ENCODE measurements at regions not wholly inside any gene's neighbourhood (a gene's known extent, or its start where the extent isn't known, plus 50 kb on each side); places are given as distances from the start of the nearest gene placed in this dataset.

- WGBS, 4 donors, result 47 to 66% (median 59%) methylated on average over 2 of the region's 2 CpGs
- Histone ChIP-seq H3K9me3 (replicated peaks in 1 of 3) (peaks cover 0 to 3% (median 0%) of the 10 kb centered on the region in 3 donors), H3K4me1 (replicated peaks in 1 of 2) (no peaks in the 10 kb centered on the region), H3K27ac (no peak overlapping the region), H3K4me3 (no peak overlapping the region), H3K36me3 (replicated peaks in 1 of 2) (no peaks in the 10 kb centered on the region), H3K27me3 (no peaks in the 10 kb centered on the region)
- intact Hi-C loops (cut with DNase I), result no loop called here
- TF ChIP-seq CTCF (IDR thresholded peaks at IDR 0.05), result no peak
- no peak for TF ChIP-seq POLR2A (IDR thresholded peaks at IDR 0.05)
- no peak for DNase-seq
These were observed 84.6 kb upstream of the SERBP1 start for GRCh38 chr1:67514786-67515185.

GRCh38 chr1:67515324-67516080 is 85.3 kb upstream of the SERBP1 start:
- no peak for DNase-seq
- intact Hi-C loops (cut with DNase I), result no loop called here
- Histone ChIP-seq H3K4me3 (no peak overlapping the region), H3K9me3 (replicated peaks in 1 of 3) (peaks cover 0 to 3% (median 0%) of the 10 kb centered on the region in 3 donors), H3K4me1 (replicated peaks in 1 of 2) (no peaks in the 10 kb centered on the region), H3K27me3 (no peaks in the 10 kb centered on the region), H3K36me3 (replicated peaks in 1 of 2) (no peaks in the 10 kb centered on the region), H3K27ac (no peak overlapping the region)
- 66 to 77% (median 71%) methylated on average over 2 of the region's 2 CpGs for WGBS, 4 donors
- no peak for TF ChIP-seq POLR2A (IDR thresholded peaks at IDR 0.05)

- Histone ChIP-seq H3K27me3 (no peaks in the 10 kb centered on the region), H3K27ac (no peak overlapping the region), H3K4me3 (no peak overlapping the region), H3K4me1 (replicated peaks in 1 of 2) (no peaks in the 10 kb centered on the region), H3K9me3 (replicated peaks in 1 of 3) (peaks cover 0 to 3% (median 0%) of the 10 kb centered on the region in 3 donors), H3K36me3 (replicated peaks in 1 of 2) (no peaks in the 10 kb centered on the region)
- no peak for DNase-seq
- TF ChIP-seq POLR2A (IDR thresholded peaks at IDR 0.05), result no peak
- no peak for TF ChIP-seq CTCF (IDR thresholded peaks at IDR 0.05)
- intact Hi-C loops (cut with DNase I), result no loop called here
These were observed 86.8 kb upstream of the SERBP1 start for GRCh38 chr1:67517046-67517445.

DNA sequence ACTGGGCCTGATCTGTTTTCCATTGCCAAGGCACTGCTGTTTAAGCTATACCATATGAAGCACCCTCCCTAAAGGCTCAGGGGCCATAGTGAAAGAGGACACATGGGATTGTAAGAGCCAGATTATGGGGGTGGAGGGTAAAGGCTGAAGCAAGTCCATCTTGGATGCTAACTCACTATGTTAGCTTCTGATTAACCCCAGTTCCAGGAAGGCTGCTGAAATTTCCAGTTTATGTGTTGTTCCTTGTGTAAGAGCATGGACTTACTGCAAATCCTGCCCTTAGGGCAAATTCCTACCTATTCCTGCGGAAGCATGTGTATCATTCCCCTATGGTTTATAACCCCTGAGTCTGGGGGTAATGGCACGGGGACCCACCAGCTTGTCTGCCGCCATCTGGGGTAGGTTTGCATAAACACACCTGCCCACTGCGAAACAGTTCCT is 91.8 kb upstream of the SERBP1 start:
- 86 to 98% (median 94%) methylated on average over 4 of the region's 4 CpGs for WGBS, 4 donors
- TF ChIP-seq CTCF (IDR thresholded peaks at IDR 0.05) (no peak), POLR2A (IDR thresholded peaks at IDR 0.05) (no peak)
- no peak overlapping the region for H3K4me3 ChIP-seq
- H3K27ac ChIP-seq, result no peak overlapping the region
- H3K9me3 ChIP-seq (replicated peaks in 1 of 3), result no peaks in the 10 kb centered on the region
- intact Hi-C loops (cut with DNase I), result no loop called here
- no peaks in the 10 kb centered on the region for H3K27me3 ChIP-seq
- DNase-seq, result no peak
- no peaks in the 10 kb centered on the region for H3K36me3 ChIP-seq (replicated peaks in 1 of 2)
- no peaks in the 10 kb centered on the region for H3K4me1 ChIP-seq (replicated peaks in 1 of 2)

DNA sequence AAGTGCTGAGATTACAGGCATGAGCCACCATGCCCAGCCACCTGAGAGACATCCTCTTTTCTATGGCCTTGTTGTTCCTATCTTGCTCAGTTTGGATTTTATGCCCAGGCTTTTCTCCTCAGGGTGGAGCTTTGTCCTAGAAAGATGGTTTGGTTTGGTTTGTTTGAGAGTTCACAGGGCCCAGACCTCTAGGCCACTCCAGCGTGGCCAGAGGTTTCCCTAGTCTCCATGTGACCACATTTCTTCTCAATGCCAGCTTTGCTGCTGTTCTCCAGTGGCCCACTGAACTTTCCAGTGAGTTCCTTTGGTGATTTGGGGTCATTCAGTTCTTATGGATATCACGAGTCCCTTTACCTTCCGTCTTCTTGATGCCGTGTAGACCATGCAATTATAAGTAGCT is 92.6 kb upstream of the SERBP1 start:
- TF ChIP-seq CTCF (IDR thresholded peaks at IDR 0.05) (no peak), POLR2A (IDR thresholded peaks at IDR 0.05) (no peak)
- intact Hi-C loops (cut with DNase I), result no loop called here

More for the DNA sequence above, 92.6 kb upstream of the SERBP1 start:
- Histone ChIP-seq H3K36me3 (replicated peaks in 1 of 2) (no peaks in the 10 kb centered on the region), H3K4me1 (replicated peaks in 1 of 2) (no peaks in the 10 kb centered on the region), H3K27me3 (no peaks in the 10 kb centered on the region), H3K4me3 (no peak overlapping the region), H3K9me3 (replicated peaks in 1 of 3) (no peaks in the 10 kb centered on the region), H3K27ac (no peak overlapping the region)
- DNase-seq, result no peak
- WGBS, 4 donors, result 92 to 98% (median 95%) methylated on average over 4 of the region's 4 CpGs
